ENCODE measurements at regions not wholly inside any gene's neighbourhood (a gene's known extent, or its start where the extent isn't known, plus 50 kb on each side); places are given as distances from the start of the nearest gene placed in this dataset.
"Not testable (repeated sequence)": the region's sequence is repeated elsewhere in the genome, so short reads cannot be mapped to it uniquely, and the experiment has no call there.

DNA sequence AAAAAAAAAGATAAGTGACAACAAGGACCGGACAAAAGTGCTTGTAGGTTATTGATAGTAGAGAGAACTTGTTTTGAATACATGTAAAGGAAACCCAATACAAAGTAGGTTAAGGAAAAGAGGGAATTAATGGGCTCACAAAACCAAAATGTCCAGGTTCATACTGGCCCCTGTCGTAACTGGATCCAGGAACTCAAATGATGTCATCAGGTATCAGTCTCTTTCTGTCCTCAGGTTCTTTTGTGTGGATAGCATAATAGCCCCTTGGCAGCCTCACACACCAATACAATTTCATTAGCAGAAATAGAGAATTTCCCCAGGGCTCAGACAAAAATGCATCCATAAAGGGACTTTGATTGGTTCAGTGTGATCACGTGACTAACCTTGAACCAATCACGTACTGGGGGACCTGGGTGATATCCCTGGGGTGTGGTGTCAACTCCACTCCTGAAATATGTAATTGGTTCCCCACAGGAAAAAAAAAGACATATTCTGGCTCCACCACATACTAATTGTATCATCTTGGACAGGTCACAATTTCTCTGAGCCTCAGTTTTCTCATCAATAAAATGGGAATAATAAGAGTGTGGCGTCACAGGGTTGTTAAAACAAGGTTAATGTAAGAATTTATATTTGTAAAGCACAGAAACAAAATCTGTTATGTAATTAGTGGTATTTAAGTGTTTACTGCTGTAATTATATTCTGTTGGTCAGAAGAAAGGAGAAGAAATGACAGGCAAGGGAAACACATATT is 174.8 kb downstream of the PDGFRA start:
- no peak for DNase-seq (ENCODE audit: low read depth, low spot score)

GRCh38 chr4:54409270-54409817 is 180.3 kb downstream of the PDGFRA start:
- DNase-seq (ENCODE audit: low read depth, low spot score) = not testable (repeated sequence)

GRCh38 chr4:54414545-54414944 is 185.5 kb downstream of the PDGFRA start:
- DNase-seq (ENCODE audit: low read depth, low spot score) = no peak

DNA sequence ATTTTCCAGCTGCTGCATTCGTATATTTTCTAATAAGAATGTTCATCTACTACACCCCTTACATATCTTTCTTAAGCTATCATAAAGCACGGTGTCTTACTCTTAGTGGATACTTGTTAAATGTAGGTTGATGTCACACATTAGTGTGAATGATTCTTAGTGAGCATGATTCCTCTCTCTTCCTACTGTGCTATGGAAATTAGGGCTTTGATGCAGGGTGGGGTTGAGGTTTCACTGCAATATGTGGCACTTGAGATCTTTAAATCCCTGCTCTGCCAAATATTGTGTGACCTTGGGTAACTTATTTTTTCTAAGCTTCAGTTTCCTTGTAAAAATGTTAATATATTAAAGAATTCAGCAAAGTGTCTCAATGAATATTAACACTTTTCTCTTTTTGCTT is 188.4 kb downstream of the PDGFRA start:
- no peak for DNase-seq (ENCODE audit: low read depth, low spot score)

DNA sequence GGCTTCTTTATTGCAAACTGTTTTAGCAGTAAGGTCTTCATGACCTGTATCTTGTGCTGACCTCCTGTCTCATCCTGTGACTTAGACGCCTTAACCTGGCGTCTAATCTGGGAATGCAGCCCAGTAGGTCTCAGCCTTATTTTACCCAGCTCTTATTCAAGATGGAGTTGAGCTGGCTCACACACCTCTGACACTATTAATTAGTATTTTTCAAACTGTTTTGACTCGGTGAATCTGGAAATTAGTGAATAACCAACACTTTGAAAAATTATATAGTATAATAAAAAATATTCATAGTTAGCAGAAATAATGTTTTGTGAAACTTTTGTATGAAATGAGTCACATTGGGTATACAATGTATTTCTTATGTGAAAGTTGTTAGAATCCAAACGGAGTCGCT is 189.4 kb downstream of the PDGFRA start:
- no peak for DNase-seq (ENCODE audit: low read depth, low spot score)

DNA sequence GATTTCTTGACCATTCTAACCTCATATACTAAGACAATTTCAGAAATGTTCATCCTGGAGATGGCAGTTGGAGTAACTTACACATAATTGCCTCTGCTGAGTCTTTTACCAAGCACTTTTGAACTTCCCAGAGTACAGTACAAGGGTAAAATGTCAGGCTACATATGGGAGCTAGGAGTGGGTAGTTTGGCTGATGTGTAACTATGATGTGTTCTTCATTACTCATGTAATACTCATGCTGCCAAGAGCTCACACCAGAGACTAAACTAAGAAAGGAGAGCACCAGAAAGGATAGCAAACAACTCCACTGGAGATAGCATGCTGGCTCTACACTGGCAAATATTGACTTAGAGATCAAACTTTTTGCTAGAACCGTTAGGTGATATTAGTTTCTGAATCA is 194.0 kb downstream of the PDGFRA start:
- DNase-seq (ENCODE audit: low read depth, low spot score) = no peak

DNA sequence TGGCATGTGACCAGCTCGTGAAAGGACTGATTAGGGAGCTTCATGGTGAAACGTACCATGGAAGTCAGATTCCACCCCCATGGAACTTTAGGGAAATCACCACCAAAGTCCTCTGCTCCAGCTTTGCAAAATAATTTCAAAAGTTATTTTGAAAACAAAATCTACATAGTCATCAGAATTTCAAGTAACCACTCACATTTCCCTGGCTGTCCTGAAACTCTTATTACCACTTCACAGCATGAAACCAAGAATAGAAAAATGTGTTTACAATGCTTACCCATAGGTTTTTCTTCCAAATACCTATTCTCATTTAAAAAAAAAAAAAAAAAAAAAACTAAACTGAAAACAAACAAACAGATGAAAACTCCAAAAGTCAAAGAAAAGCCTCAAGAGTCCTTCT is 198.7 kb downstream of the PDGFRA start:
- no peak for DNase-seq (ENCODE audit: low read depth, low spot score)

- no peak for DNase-seq (ENCODE audit: low read depth, low spot score)
Measured at GRCh38 chr4:54428940-54429339, 199.8 kb downstream of the PDGFRA start.

- no peak for DNase-seq (ENCODE audit: low read depth, low spot score)
Measured at GRCh38 chr4:54433686-54434085, 204.6 kb downstream of the PDGFRA start.

GRCh38 chr4:54439831-54440243 is 210.7 kb downstream of the PDGFRA start:
- DNase-seq (ENCODE audit: low read depth, low spot score) = peak; percentile 13

GRCh38 chr4:54440394-54441136 is 211.5 kb downstream of the PDGFRA start:
- no peak for DNase-seq (ENCODE audit: low read depth, low spot score)

- DNase-seq (ENCODE audit: low read depth, low spot score) = no peak
Measured at GRCh38 chr4:54445866-54446265, 211.9 kb upstream of the KIT start.

DNA sequence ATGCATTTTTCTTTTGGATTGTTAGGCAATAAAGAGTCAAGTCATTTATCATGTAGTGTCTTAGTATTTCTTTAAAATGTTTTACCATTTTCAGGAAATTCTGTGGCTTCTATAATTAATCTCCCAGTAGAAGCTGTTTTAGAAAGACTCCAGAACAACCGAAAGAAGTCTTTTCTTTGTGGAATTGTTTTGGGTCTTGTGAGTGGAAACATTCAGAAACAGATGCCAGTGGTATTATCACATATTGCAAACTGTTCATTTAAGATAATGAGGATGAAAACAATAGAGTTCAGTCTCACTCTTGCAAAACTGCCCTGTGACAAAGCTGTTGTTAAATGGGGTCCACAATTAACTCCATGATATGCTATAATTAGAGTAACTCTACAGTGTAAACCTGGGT is 211.2 kb upstream of the KIT start:
- DNase-seq (ENCODE audit: low read depth, low spot score) = no peak

DNA sequence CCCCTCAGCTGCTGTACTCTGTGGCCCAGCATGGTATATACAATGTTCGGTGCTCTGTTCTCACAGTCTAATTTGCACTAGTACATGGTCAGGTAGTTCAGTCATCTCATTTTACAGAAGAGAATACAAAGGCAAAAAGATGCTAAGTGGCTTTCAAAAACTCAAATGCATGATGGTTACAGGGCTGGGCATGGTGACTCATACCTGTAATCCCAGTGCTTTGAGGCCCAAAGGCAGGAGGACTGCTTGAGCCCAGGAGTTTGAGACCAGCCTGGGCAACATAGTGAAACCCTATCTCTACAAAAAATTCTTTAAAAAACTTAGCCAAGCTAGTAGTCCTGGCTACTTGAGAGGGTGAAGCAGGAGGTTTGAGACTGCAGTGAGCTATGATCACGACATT is 210.5 kb upstream of the KIT start:
- no peak for DNase-seq (ENCODE audit: low read depth, low spot score)

DNA sequence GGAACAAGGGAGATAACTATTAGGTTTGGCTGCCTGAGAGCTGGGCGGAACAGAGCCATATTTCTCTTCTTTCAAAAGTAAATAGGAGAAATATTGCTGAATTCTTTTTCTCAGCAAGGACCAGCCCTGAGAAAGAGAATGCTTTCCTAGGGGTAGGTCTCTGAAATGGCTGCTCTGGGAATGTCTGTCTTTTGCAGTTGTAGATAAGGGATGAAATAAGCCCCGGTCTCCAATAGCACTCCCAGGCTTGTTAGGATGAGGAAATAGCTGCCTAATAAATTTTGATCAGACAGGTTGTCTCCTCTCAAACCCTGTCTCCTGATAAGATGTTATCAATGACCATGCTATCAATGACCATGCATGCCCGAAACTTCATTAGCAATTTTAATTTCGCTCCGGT is 207.8 kb upstream of the KIT start:
- no peak for DNase-seq (ENCODE audit: low read depth, low spot score)

- not testable (repeated sequence) for DNase-seq (ENCODE audit: low read depth, low spot score)
Measured at GRCh38 chr4:54466960-54467359, 190.8 kb upstream of the KIT start.

DNA sequence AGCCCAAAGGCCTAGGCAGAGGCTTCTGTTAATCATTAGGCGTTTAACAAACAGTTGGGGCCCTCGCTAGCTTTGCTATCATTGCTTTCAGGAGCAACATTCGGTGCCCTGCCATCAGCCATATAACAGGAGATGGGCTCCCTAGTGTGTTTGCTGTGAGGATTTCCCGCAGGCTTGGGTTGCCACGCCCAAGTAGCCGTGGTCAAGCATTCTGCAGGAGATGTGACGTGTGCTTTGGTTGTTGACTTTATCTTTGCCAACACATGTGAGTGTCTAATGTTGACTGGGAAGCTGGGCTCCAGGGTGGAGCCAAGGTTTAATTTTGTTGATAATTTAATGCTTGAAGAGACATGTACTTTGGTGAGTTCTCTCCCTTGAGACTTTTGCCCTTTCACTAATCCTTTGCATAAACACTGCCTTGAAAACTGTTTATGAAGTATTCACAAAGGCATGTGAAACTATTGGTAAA is 184.6 kb upstream of the KIT start:
- DNase-seq (ENCODE audit: low read depth, low spot score) = no peak

- DNase-seq (ENCODE audit: low read depth, low spot score) = no peak
Measured at GRCh38 chr4:54473798-54474197, 184.0 kb upstream of the KIT start.

DNA sequence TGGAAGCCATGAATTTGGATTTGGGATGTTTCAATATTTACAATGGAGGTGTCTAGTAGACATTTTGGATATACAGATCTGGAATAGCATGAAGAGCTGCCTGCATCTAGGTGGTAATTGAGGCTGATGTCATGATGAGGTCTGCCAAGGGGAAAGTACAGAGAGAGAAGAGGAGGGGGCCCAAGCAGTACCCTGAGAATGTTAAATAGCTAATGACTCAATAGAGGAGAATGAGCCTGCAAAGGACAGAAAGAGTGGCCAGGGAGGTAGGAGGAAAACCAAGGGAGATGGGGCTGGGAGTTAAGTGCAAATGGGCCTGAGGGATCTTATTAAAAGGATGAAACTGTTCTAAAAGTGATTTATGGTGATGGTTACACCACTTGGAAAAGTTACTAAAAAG is 182.2 kb upstream of the KIT start:
- DNase-seq (ENCODE audit: low read depth, low spot score) = no peak

DNA sequence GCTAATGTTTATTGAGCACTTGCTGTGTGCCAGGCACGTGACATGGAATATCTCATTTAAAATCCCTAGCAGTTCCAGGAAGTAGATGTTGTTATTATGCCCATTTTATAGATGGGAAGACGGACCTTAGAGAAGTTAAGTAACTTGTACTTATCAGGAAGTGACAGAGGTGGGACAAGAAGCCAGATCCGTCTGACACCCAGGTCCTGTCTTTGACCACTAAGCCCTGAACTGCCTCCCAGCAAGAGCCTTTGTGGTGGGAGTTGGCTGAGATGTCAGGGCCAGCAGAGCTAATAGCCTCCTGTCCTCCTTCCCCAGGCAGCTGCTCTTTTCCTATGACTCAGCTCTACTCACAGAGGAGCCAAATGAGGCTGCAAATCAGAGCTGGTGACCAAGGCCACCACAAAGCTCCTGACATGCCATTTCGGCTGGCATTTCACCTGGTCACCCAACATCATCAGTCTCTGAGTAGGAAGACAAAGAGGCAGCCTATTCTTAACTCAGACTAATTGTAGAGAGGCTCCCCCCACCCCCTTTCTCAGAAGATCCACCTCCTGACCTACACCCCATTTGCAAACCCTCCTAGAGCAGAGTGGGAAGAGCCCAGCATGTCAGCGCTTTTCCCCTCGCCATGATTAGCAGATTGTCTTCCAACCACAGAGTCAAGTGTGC is 175.1 kb upstream of the KIT start:
- no peak for DNase-seq (ENCODE audit: low read depth, low spot score)

DNA sequence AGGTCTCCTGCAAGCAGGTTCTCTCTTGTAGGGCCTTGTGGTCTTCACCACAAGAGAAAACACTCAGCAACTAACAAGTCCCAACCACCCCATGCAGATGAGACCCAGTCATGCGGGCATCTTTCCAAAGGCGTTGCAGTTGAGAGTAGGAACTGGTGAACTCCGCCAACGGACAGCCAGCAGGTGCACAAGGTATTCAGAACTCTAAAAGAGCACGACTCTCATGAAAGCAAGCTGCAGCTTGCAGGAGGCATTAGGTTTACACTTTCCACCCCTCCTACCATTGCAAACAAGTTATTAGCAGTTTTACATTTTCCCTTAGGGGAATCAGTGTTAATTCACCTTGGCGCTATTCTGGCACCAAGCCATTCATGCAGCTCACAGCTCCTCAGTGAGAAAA is 173.4 kb upstream of the KIT start:
- DNase-seq (ENCODE audit: low read depth, low spot score) = no peak

DNA sequence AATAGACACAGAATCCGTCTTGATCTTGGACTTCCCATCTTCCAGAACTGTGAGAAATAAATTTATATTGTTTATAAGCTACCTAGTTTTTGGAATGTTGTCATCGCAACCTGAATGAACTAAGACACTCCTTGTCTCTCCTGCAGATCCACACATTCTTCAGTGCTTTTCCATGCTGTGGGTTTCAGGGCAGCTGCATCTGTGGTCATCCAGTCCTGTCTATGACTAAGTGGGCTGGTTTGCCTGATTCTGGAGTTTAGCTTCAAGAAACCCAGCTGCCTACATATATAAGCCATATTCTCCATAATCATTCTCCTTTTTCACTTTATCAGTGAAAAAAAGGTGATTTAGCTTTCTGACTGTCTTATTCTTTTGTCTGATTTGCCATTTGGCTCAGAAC is 170.3 kb upstream of the KIT start:
- no peak for DNase-seq (ENCODE audit: low read depth, low spot score)

All from brain pericyte (primary cell).